IMR-90 (cell line): ENCODE measurements at regions not wholly inside any gene's neighbourhood (a gene's known extent, or its start where the extent isn't known, plus 50 kb on each side); places are given as distances from the start of the nearest gene placed in this dataset.

Source experiments
- ATAC-seq: fragments of 200-7000 bp; cut with Tn5 transposase; 2 replicates; pipeline ENCODE4 v1.9.1; 2020; ENCODE audit warnings: low read depth, mild to moderate bottlenecking, moderate library complexity
- BruUV-seq: library from RNA; stranded (reverse); fragments of 400-500 nt; replicated peaks from 2 replicates; lab custom pipeline; 2021; lab: Mats Ljungman, UMichigan
- CTCF ChIA-PET: fragments of 300-600 bp; formaldehyde crosslinking; extraction: SDS; loops from one replicate; lab custom pipeline; 2021; ENCODE audit warnings: antibody characterized with exemption; lab: Yijun Ruan, JAX
- POLR2A ChIA-PET: fragments of 300-600 bp; sonication (Branson Sonifier 250); formaldehyde crosslinking; loops from one replicate; lab custom pipeline; 2022; ENCODE audit warnings: antibody characterized with exemption; ENCODE audit not compliant: unreplicated experiment; lab: Charles Lee
- DNase-seq: peaks from one replicate; pipeline ENCODE4 v3.0.0; 2013
- H2AFZ ChIP-seq: replicated peaks from 2 replicates; pipeline ENCODE3; 2013; ENCODE audit warnings: low read length, mild to moderate bottlenecking; ENCODE audit not compliant: poor library complexity
- H2AK5ac ChIP-seq: 2 replicates; pipeline ENCODE4 v1.6.1; 2013; ENCODE audit warnings: low read depth, low read length, inconsistent platforms
- H2AK9ac ChIP-seq: replicated peaks from 2 replicates; pipeline ENCODE3; 2013; ENCODE audit warnings: mild to moderate bottlenecking, low read depth, low read length, moderate library complexity; ENCODE audit not compliant: poor library complexity
- H2BK120ac ChIP-seq: 2 replicates; pipeline ENCODE4 v1.6.1; 2013; ENCODE audit warnings: low read depth, low read length, inconsistent platforms
- H2BK15ac ChIP-seq: 3 replicates; pipeline ENCODE4 v1.6.1; 2013; ENCODE audit warnings: low read depth, low read length, inconsistent platforms
- H2BK20ac ChIP-seq: 2 replicates; pipeline ENCODE4 v1.6.1; 2013; ENCODE audit warnings: low read depth, mild to moderate bottlenecking, inconsistent platforms, low read length, moderate library complexity
- H2BK5ac ChIP-seq: 2 replicates; pipeline ENCODE4 v1.6.1; 2013; ENCODE audit warnings: mild to moderate bottlenecking, low read depth, low read length, inconsistent platforms; ENCODE audit not compliant: poor library complexity, severe bottlenecking
- H3K14ac ChIP-seq: replicated peaks from 2 replicates; pipeline ENCODE4 v1.6.1; 2013; ENCODE audit warnings: low read depth, low read length, inconsistent platforms
- H3K18ac ChIP-seq: 2 replicates; pipeline ENCODE4 v1.6.1; 2013; ENCODE audit warnings: low read depth, low read length, control low read depth
- H3K23ac ChIP-seq: 2 replicates; pipeline ENCODE4 v1.6.1; 2013; ENCODE audit warnings: low read depth, low read length, inconsistent platforms
- H3K27ac ChIP-seq: 2 replicates; pipeline ENCODE4 v1.5.1; 2013; ENCODE audit warnings: mild to moderate bottlenecking, control low read depth, low read length; ENCODE audit not compliant: insufficient read depth
- H3K27me3 ChIP-seq: 2 replicates; pipeline ENCODE4 v1.6.1; 2013; ENCODE audit warnings: low read length; ENCODE audit not compliant: control insufficient read depth, insufficient read depth
- H3K36me3 ChIP-seq: 2 replicates; pipeline ENCODE4 v1.6.1; 2013; ENCODE audit warnings: low read length, mixed read lengths; ENCODE audit not compliant: control insufficient read depth, insufficient read depth
- H3K4ac ChIP-seq: 2 replicates; pipeline ENCODE4 v1.6.1; 2013; ENCODE audit warnings: low read depth, low read length, inconsistent platforms
- H3K4me1 ChIP-seq: 2 replicates; pipeline ENCODE4 v1.6.1; 2013; ENCODE audit warnings: low read length, mixed read lengths; ENCODE audit not compliant: control insufficient read depth, insufficient read depth
- H3K4me2 ChIP-seq: 2 replicates; pipeline ENCODE4 v1.6.1; 2013; ENCODE audit warnings: low read depth, mild to moderate bottlenecking, control low read depth, low read length, moderate library complexity
- H3K4me3 ChIP-seq: 2 replicates; pipeline ENCODE4 v1.5.1; 2013; ENCODE audit warnings: low read depth, mild to moderate bottlenecking, control low read depth, low read length, moderate library complexity; ENCODE audit not compliant: insufficient read depth
- H3K56ac ChIP-seq: 2 replicates; pipeline ENCODE4 v1.6.1; 2013; ENCODE audit warnings: low read length, inconsistent platforms; ENCODE audit not compliant: insufficient read depth; ENCODE audit errors: extremely low read depth
- H3K79me1 ChIP-seq, 2 experiments: 2 replicates each; pipeline ENCODE4 v1.6.1; 2013; ENCODE audit warnings: low read length in 2 of 2, inconsistent platforms in 1 of 2, low read depth in 1 of 2
- H3K9ac ChIP-seq: 2 replicates; pipeline ENCODE4 v1.6.1; 2013; ENCODE audit warnings: low read depth, low read length, control low read depth
- H3K9me1 ChIP-seq: 2 replicates; pipeline ENCODE4 v1.6.1; 2013; ENCODE audit warnings: low read length, inconsistent platforms; ENCODE audit not compliant: insufficient read depth
- H3K9me3 ChIP-seq: 2 replicates; pipeline ENCODE4 v1.6.1; 2013; ENCODE audit warnings: low read length; ENCODE audit not compliant: control insufficient read depth, insufficient read depth
- H4K20me1 ChIP-seq: 2 replicates; pipeline ENCODE4 v1.6.1; 2013; ENCODE audit warnings: low read length, inconsistent platforms; ENCODE audit not compliant: insufficient read depth
- H4K5ac ChIP-seq: 2 replicates; pipeline ENCODE4 v1.6.1; 2013; ENCODE audit warnings: mild to moderate bottlenecking, low read depth, low read length, control low read depth
- H4K8ac ChIP-seq, 2 experiments: 2 replicates each; pipeline ENCODE4 v1.6.1; 2013; ENCODE audit warnings: low read depth in 2 of 2, low read length in 2 of 2, control low read depth in 1 of 2, inconsistent platforms in 1 of 2
- H4K91ac ChIP-seq: 2 replicates; pipeline ENCODE4 v1.6.1; 2013; ENCODE audit warnings: low read depth, low read length, inconsistent platforms; ENCODE audit not compliant: insufficient read depth
- BHLHE40 ChIP-seq: fragments of 150-350 bp; IDR thresholded peaks from 2 replicates; pipeline ENCODE4 v1.6.1; 2016; ENCODE audit warnings: mild to moderate bottlenecking, low read depth, low read length
- CEBPB ChIP-seq: IDR thresholded peaks from 2 replicates; pipeline ENCODE4 v1.6.1; 2012; ENCODE audit warnings: low read depth, low read length, improper control_type of control experiment
- MAZ ChIP-seq: IDR thresholded peaks from 2 replicates; pipeline ENCODE4 v1.6.1; 2012; ENCODE audit warnings: low read depth, mild to moderate bottlenecking, low read length, improper control_type of control experiment, moderate library complexity, borderline replicate concordance
- WGBS, 2 experiments: methylation state at CpG; one replicate each; pipeline versions ENCODE4 v1.1.5 to v1.1.7; 2013; ENCODE audit warnings: missing lambda C conversion rate in 2 of 2; ENCODE audit not compliant: insufficient read length in 1 of 2; ENCODE audit errors: extremely low coverage in 2 of 2; 5-methylcytosine and 5-hydroxymethylcytosine counted together
- dilution Hi-C: fragments of 300-500 bp; cut with HindIII; formaldehyde crosslinking; loops from one replicate; pipeline ENCODE4 v1.14.3; 2018; ENCODE audit warnings: low sequenced_read_pairs; ENCODE audit not compliant: unreplicated experiment
- in situ Hi-C: fragments of 300-500 bp; cut with MboI; formaldehyde crosslinking; loops from 3 replicates; pipeline ENCODE4 v1.14.3; 2019; ENCODE audit warnings: low sequenced_read_pairs, inconsistent platforms, mixed read lengths
- intact Hi-C: fragments of 100-400 bp; cut with micrococcal nuclease; formaldehyde crosslinking; loops from 2 replicates; pipeline ENCODE4 v1.10.0; 2022

DNA sequence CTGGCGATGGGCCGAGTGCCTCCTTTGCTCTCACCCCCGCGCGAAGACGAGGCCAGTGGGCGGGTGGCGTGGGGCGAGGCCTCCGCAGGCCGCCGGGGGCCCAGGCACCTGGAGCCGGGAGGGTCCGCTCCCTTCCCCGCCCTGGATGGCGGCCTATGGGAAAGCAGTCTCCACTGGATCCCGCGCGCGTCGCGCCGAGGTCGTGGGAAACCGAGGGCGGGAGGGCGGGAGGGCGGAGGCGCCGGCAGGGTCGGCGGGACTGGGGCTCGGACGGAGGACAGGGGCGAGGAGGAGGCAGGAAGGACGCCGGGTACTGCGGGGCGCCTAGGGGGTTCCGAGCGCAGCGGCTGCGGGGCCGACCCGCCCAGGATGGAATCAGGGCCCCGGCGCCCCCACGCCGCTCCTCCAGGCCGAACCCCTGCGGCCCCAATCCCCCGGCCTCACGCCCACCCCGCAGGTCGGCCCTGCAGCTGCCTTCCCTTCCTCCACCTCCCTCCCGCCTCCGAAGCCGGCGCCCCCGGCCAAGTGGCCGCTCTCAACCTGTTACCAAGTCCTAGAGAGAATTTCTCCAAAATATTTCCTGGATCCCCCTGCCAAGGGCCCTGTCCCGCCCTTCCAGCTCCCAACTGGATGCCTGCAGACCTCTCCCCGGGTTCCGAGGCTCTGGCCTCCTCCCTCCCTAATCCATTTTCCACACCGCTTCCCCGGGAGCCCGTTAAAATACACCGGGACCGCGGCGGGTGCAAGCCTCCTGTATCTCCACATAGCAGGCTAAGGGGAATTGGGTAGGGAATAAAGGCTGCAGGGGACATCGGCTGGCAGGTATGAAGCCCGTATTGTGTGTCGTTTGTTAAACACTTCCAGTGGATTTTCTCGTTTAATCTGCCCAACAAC, 146.3 kb downstream of the ERCC6L2 start:
- Histone ChIP-seq H2AFZ (peak overlapping the region; percentile 75), H2AK9ac (no peak overlapping the region)
- 3% methylated on average over 7 of the region's 75 CpGs; no CpG with 5 or more reads in 1 of the 2 experiments for WGBS, 2 experiments

More for the DNA sequence above, 146.3 kb downstream of the ERCC6L2 start:
- Histone ChIP-seq H3K18ac (no peak overlapping the region), H3K27ac (no peak overlapping the region), H4K20me1 (0 out of 2 replicates have a peak, but pooled peaks cover 4% of the 10 kb centered on the region), H3K23ac (no peak overlapping the region), H3K9me1 (no peaks in the 10 kb centered on the region; the same call in 1 of the 2 replicates), H2BK15ac (no peak overlapping the region), H3K4me1 (no peaks in the 10 kb centered on the region), H3K27me3 (peaks cover 61% of the 10 kb centered on the region), H4K91ac (no peak overlapping the region), H2AK5ac (no peak overlapping the region), H3K4me2 (peak overlapping the region; percentile 84), H3K4ac (no peak overlapping the region), H4K5ac (no peak overlapping the region), H2BK120ac (no peak overlapping the region), H2BK20ac (no peak overlapping the region), H3K56ac (no peak overlapping the region), H2BK5ac (no peak overlapping the region), H4K8ac (no peak overlapping the region), H3K79me1 (no peaks in the 10 kb centered on the region), H3K14ac (no peak overlapping the region), H3K9me3 (peaks cover 5% of the 10 kb centered on the region; the same call in 1 of the 2 replicates), H3K36me3 (peaks cover 3% of the 10 kb centered on the region; the same call in 1 of the 2 replicates), H3K4me3 (peak overlapping the region; percentile 41), H3K9ac (peak overlapping the region; percentile 0; the same call in 1 of the 2 replicates)
- peak; percentile 44 for ATAC-seq
- TF ChIP-seq MAZ (no peak), BHLHE40 (no peak), CEBPB (no peak)
- intact Hi-C loops: loop anchor here (10.0 kb wide), 1 partner anchor 193 kb away; no protein-coding TSS in a partner anchor
- POLR2A ChIA-PET: no interaction called here
- CTCF ChIA-PET: no interaction called here
- BruUV-seq: no TSS peak
- dilution Hi-C loops: no loop called here
- in situ Hi-C loops: no loop called here
- no peak for DNase-seq
